ENCODE measurements at regions not wholly inside any gene's neighbourhood (a gene's known extent, or its start where the extent isn't known, plus 50 kb on each side); places are given as distances from the start of the nearest gene placed in this dataset.

DNA sequence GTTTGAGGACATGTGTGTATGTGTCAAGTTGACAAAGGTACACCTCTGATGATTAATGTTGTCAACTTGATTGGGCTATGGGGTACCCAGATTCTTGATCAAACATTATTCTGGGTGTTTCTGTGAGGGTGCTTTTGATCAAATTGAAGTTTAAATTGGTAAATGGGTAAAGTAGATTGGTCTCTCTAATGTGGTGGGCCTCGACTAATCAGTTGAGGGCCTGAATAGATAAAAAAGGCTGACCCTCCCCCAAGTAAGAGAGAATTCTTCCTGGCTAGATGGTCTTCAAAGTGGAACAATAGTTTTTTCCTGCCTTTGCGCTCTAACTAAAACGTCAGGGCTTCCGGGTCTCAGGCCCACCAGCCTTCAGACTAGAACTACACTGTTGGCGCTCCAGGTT is 309.9 kb upstream of the MGMT start:
- TF ChIP-seq EZH2 (conservative IDR thresholded peaks at IDR 0.05; ENCODE audit: low read depth, low read length) = no peak
- no peak for TF ChIP-seq ZNF256 (CRISPR knock-in tag; conservative IDR thresholded peaks at IDR 0.05)
- TF ChIP-seq RXRA (CRISPR knock-in tag; IDR thresholded peaks at IDR 0.05) = no peak
- TF ChIP-seq, protein P1, sequence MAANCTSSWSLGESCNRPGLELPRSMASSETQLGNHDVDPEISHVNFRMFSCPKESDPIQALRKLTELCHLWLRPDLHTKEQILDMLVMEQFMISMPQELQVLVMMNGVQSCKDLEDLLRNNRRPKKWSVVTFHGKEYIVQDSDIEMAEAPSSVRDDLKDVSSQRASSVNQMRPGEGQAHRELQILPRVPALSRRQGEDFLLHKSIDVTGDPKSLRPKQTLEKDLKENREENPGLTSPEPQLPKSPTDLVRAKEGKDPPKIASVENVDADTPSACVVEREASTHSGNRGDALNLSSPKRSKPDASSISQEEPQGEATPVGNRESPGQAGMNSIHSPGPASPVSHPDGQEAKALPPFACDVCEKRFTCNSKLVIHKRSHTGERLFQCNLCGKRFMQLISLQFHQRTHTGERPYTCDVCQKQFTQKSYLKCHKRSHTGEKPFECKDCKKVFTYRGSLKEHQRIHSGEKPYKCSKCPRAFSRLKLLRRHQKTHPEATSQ (CRISPR knock-in tag; IDR thresholded peaks at IDR 0.05; ENCODE audit: borderline replicate concordance) = no peak
- TF ChIP-seq, protein P2, sequence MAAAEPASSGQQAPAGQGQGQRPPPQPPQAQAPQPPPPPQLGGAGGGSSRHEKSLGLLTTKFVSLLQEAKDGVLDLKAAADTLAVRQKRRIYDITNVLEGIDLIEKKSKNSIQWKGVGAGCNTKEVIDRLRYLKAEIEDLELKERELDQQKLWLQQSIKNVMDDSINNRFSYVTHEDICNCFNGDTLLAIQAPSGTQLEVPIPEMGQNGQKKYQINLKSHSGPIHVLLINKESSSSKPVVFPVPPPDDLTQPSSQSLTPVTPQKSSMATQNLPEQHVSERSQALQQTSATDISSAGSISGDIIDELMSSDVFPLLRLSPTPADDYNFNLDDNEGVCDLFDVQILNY (CRISPR knock-in tag; conservative IDR thresholded peaks at IDR 0.05) = no peak
- TF ChIP-seq GABPA (IDR thresholded peaks at IDR 0.05; ENCODE audit: low read depth, low read length) = no peak
- TF ChIP-seq GABPA (CRISPR knock-in tag; IDR thresholded peaks at IDR 0.05; ENCODE audit: low read depth) = no peak
- no peak for TF ChIP-seq ZNF589 (CRISPR knock-in tag; conservative IDR thresholded peaks at IDR 0.05)
- TF ChIP-seq, protein P3, sequence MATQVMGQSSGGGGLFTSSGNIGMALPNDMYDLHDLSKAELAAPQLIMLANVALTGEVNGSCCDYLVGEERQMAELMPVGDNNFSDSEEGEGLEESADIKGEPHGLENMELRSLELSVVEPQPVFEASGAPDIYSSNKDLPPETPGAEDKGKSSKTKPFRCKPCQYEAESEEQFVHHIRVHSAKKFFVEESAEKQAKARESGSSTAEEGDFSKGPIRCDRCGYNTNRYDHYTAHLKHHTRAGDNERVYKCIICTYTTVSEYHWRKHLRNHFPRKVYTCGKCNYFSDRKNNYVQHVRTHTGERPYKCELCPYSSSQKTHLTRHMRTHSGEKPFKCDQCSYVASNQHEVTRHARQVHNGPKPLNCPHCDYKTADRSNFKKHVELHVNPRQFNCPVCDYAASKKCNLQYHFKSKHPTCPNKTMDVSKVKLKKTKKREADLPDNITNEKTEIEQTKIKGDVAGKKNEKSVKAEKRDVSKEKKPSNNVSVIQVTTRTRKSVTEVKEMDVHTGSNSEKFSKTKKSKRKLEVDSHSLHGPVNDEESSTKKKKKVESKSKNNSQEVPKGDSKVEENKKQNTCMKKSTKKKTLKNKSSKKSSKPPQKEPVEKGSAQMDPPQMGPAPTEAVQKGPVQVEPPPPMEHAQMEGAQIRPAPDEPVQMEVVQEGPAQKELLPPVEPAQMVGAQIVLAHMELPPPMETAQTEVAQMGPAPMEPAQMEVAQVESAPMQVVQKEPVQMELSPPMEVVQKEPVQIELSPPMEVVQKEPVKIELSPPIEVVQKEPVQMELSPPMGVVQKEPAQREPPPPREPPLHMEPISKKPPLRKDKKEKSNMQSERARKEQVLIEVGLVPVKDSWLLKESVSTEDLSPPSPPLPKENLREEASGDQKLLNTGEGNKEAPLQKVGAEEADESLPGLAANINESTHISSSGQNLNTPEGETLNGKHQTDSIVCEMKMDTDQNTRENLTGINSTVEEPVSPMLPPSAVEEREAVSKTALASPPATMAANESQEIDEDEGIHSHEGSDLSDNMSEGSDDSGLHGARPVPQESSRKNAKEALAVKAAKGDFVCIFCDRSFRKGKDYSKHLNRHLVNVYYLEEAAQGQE (IDR thresholded peaks at IDR 0.05; ENCODE audit: borderline replicate concordance in 1 of 2, low read depth in 1 of 2, low read length in 2 of 2) = no peak
- TF ChIP-seq, protein P4, sequence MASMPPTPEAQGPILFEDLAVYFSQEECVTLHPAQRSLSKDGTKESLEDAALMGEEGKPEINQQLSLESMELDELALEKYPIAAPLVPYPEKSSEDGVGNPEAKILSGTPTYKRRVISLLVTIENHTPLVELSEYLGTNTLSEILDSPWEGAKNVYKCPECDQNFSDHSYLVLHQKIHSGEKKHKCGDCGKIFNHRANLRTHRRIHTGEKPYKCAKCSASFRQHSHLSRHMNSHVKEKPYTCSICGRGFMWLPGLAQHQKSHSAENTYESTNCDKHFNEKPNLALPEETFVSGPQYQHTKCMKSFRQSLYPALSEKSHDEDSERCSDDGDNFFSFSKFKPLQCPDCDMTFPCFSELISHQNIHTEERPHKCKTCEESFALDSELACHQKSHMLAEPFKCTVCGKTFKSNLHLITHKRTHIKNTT (CRISPR knock-in tag; IDR thresholded peaks at IDR 0.05) = no peak
- no peak for TF ChIP-seq MXI1 (IDR thresholded peaks at IDR 0.05; ENCODE audit: borderline replicate concordance, low read depth, low read length)
- TF ChIP-seq, protein P5, sequence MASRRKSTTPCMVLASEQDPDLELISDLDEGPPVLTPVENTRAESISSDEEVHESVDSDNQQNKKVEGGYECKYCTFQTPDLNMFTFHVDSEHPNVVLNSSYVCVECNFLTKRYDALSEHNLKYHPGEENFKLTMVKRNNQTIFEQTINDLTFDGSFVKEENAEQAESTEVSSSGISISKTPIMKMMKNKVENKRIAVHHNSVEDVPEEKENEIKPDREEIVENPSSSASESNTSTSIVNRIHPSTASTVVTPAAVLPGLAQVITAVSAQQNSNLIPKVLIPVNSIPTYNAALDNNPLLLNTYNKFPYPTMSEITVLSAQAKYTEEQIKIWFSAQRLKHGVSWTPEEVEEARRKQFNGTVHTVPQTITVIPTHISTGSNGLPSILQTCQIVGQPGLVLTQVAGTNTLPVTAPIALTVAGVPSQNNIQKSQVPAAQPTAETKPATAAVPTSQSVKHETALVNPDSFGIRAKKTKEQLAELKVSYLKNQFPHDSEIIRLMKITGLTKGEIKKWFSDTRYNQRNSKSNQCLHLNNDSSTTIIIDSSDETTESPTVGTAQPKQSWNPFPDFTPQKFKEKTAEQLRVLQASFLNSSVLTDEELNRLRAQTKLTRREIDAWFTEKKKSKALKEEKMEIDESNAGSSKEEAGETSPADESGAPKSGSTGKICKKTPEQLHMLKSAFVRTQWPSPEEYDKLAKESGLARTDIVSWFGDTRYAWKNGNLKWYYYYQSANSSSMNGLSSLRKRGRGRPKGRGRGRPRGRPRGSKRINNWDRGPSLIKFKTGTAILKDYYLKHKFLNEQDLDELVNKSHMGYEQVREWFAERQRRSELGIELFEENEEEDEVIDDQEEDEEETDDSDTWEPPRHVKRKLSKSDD (CRISPR knock-in tag; IDR thresholded peaks at IDR 0.05; ENCODE audit: low read depth) = no peak
- no peak for TF ChIP-seq SALL2 (CRISPR knock-in tag; IDR thresholded peaks at IDR 0.05)
- TF ChIP-seq, protein P6, sequence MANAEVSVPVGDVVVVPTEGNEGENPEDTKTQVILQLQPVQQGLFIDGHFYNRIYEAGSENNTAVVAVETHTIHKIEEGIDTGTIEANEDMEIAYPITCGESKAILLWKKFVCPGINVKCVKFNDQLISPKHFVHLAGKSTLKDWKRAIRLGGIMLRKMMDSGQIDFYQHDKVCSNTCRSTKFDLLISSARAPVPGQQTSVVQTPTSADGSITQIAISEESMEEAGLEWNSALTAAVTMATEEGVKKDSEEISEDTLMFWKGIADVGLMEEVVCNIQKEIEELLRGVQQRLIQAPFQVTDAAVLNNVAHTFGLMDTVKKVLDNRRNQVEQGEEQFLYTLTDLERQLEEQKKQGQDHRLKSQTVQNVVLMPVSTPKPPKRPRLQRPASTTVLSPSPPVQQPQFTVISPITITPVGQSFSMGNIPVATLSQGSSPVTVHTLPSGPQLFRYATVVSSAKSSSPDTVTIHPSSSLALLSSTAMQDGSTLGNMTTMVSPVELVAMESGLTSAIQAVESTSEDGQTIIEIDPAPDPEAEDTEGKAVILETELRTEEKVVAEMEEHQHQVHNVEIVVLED (CRISPR knock-in tag; IDR thresholded peaks at IDR 0.05; ENCODE audit: borderline replicate concordance) = no peak

All from HepG2 (cell line).